Stomach (tissue), 8 donors: ENCODE measurements at regions not wholly inside any gene's neighbourhood (a gene's known extent, or its start where the extent isn't known, plus 50 kb on each side); places are given as distances from the start of the nearest gene placed in this dataset.

Experiments used
- DNase-seq, 2 donors: peaks; one replicate each; pipeline versions ENCODE4 v3.0.0 to v3.0.0-alpha.2; 2013 to 2019
- H3K27ac ChIP-seq, 5 donors: fragments of 200-600 bp in 4 of 5; sonication (generic) in 4 of 5; one replicate each; pipeline ENCODE4 v1.5.1; 2013 to 2019; ENCODE audit warnings: mild to moderate bottlenecking in 1 of 5, moderate library complexity in 1 of 5
- H3K27me3 ChIP-seq, 3 donors: fragments of 200-600 bp; sonication (generic); one replicate each; pipeline ENCODE4 v1.5.1; 2017 to 2019; ENCODE audit warnings: mixed run types in 1 of 3
- H3K36me3 ChIP-seq, 4 donors: fragments of 200-600 bp; sonication (generic); 1 replicate in 3 of 4; 2 replicates in 1 of 4; pipeline ENCODE4 v1.5.1; 2016 to 2019
- H3K4me1 ChIP-seq, 4 donors: fragments of 200-600 bp; sonication (generic); one replicate each; pipeline ENCODE4 v1.5.1; 2016 to 2019
- H3K4me3 ChIP-seq, 4 donors: fragments of 200-600 bp; sonication (generic) in 3 of 4; one replicate each; pipeline ENCODE4 v1.5.1; 2016 to 2019; ENCODE audit warnings: mild to moderate bottlenecking in 1 of 4
- H3K9me3 ChIP-seq, 4 donors: fragments of 200-600 bp; sonication (generic); one replicate each; pipeline ENCODE4 v1.5.1; 2016 to 2019
- POLR2A ChIP-seq, 4 donors: fragments of 450-650 bp; IDR thresholded peaks; one replicate each; pipeline ENCODE4 v1.6.1; 2016; ENCODE audit warnings: antibody characterized with exemption in 4 of 4, control low read depth in 2 of 4, mild to moderate bottlenecking in 1 of 4, moderate library complexity in 1 of 4
- POLR2AphosphoS5 ChIP-seq, 3 donors: sonication (generic); formaldehyde crosslinking; IDR thresholded peaks; one replicate each; pipeline ENCODE4 v1.6.1; 2016; ENCODE audit warnings: antibody characterized with exemption in 3 of 3
- WGBS, 5 donors: extraction: QIAGEN DNeasy Blood & Tissue Kit in 3 of 5; methylation state at CpG; one replicate each; pipeline versions ENCODE4 v1.1.5 to v1.1.7; 2013 to 2018; 5-methylcytosine and 5-hydroxymethylcytosine counted together
- intact Hi-C: fragments of 100-400 bp; cut with DNase I; formaldehyde crosslinking; loops from one replicate; pipeline ENCODE4 v1.15.1; 2023; ENCODE audit warnings: low total_unique reads
- donor health status: healthy with polysubstance abuse.
- donor health status: Bipolar disorder and iron deficiency.
- donor health status: healthy.

- Histone ChIP-seq H3K4me1 (no peaks in the 10 kb centered on the region), H3K27me3 (no peaks in the 10 kb centered on the region), H3K36me3 (no peaks in the 10 kb centered on the region), H3K27ac (no peak overlapping the region), H3K4me3 (no peak overlapping the region), H3K9me3 (no peaks in the 10 kb centered on the region)
- no peak for DNase-seq
- intact Hi-C loops, result no loop called here
- 24 to 56% (median 44%) methylated on average over 1 of the region's 1 CpG for WGBS, 5 donors
- TF ChIP-seq POLR2A (IDR thresholded peaks at IDR 0.05) (no peak), POLR2AphosphoS5 (IDR thresholded peaks at IDR 0.05) (no peak)
Observed at GRCh38 chr5:123245689-123246088, 156.6 kb downstream of the PRDM6 start.

DNA sequence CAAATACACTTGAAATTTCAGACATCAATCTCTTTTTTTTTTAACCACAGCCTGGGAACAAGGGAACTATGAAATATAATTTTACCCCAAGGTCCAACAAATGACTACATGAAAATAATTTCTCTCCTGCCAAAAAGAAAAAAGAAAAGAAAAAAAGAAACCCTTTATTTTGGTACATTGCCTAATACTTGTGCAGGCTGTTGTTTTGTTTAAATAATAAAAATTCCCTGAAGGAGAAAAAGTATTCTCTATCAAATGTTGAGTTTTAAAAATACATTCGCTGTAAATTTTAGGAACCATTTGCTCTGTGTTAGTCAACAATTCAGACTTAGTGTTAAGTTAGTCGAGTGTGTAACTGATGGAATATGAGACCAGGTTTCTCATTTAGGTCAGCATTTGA is 155.4 kb downstream of the PRDM6 start:
- intact Hi-C loops, result no loop called here
- H3K9me3 ChIP-seq, result no peaks in the 10 kb centered on the region
- H3K27ac ChIP-seq, result no peak overlapping the region
- H3K4me1 ChIP-seq, result no peaks in the 10 kb centered on the region
- no peaks in the 10 kb centered on the region for H3K27me3 ChIP-seq
- H3K4me3 ChIP-seq, result no peak overlapping the region
- no peaks in the 10 kb centered on the region for H3K36me3 ChIP-seq
- TF ChIP-seq POLR2A (IDR thresholded peaks at IDR 0.05) (no peak), POLR2AphosphoS5 (IDR thresholded peaks at IDR 0.05) (no peak)
- WGBS, 5 donors, result 79 to 88% (median 84%) methylated on average over 2 of the region's 2 CpGs
- DNase-seq, result no peak
